NCI-H1930 (cell line): ENCODE measurements at regions not wholly inside any gene's neighbourhood (a gene's known extent, or its start where the extent isn't known, plus 50 kb on each side); places are given as distances from the start of the nearest gene placed in this dataset.
A peak's percentile ranks its signal among the peaks of the same experiment; 100 is the strongest.

ENCODE experiments used
- DNase-seq, 2 experiments: peaks; one replicate each; lab custom pipeline; 2025; lab: John Stamatoyannopoulos, UW

- DNase-seq = no peak
Observed at GRCh38 chrX:147405764-147406163, 506.0 kb upstream of the FMR1 start.

GRCh38 chrX:147403040-147403439 lies 508.7 kb upstream of the FMR1 start:
- DNase-seq = no peak

- no peak for DNase-seq
Observed at GRCh38 chrX:147378767-147379166, 533.0 kb upstream of the FMR1 start.

GRCh38 chrX:147377728-147378127 lies 534.0 kb upstream of the FMR1 start:
- DNase-seq = no peak

GRCh38 chrX:147376601-147377422 lies 534.9 kb upstream of the FMR1 start:
- peak; percentile 2 for DNase-seq

- DNase-seq = no peak
Observed at GRCh38 chrX:147364896-147365295, 546.8 kb upstream of the FMR1 start.

GRCh38 chrX:147351644-147352043 lies 537.1 kb upstream of the CXorf51A start:
- no peak for DNase-seq

GRCh38 chrX:147343467-147343866 lies 528.9 kb upstream of the CXorf51A start:
- DNase-seq = no peak

GRCh38 chrX:147342197-147342596 lies 527.7 kb upstream of the CXorf51A start:
- DNase-seq = no peak

- no peak for DNase-seq
Observed at GRCh38 chrX:147340947-147341346, 526.4 kb upstream of the CXorf51A start.

- DNase-seq = no peak
Observed at GRCh38 chrX:147333821-147334220, 519.3 kb upstream of the CXorf51A start.

- no peak for DNase-seq
Observed at GRCh38 chrX:147322496-147322895, 508.0 kb upstream of the CXorf51A start.

GRCh38 chrX:147315483-147315882 lies 500.9 kb upstream of the CXorf51A start:
- DNase-seq = no peak
